ENCODE measurements at regions not wholly inside any gene's neighbourhood (a gene's known extent, or its start where the extent isn't known, plus 50 kb on each side); places are given as distances from the start of the nearest gene placed in this dataset.
A peak's percentile ranks its signal among the peaks of the same experiment; 100 is the strongest.

- Histone ChIP-seq H3K27me3 (ENCODE audit: control insufficient read depth, insufficient read depth) (no peaks in the 10 kb centered on the region), H3K9me3 (ENCODE audit: control insufficient read depth, low read length) (no peaks in the 10 kb centered on the region), H3K27ac (ENCODE audit: low read length) (no peak overlapping the region), H3K4me1 (ENCODE audit: control insufficient read depth, insufficient read depth, low read length) (no peaks in the 10 kb centered on the region), H3K4me3 (ENCODE audit: low read length) (no peak overlapping the region)
- DNase-seq (no peak), ATAC-seq (peak in 1 of 2 donors; percentile 44)
- WGBS = 40% methylated on average over 5 of the region's 5 CpGs
- intact Hi-C loops (cut with DNase I) = no loop called here
These were observed 392.9 kb downstream of the GJA1 start for GRCh38 chr6:121828146-121828886.

- Histone ChIP-seq H3K4me3 (ENCODE audit: low read length) (no peak overlapping the region), H3K9me3 (ENCODE audit: control insufficient read depth, low read length) (no peaks in the 10 kb centered on the region), H3K4me1 (ENCODE audit: control insufficient read depth, insufficient read depth, low read length) (no peaks in the 10 kb centered on the region), H3K27me3 (ENCODE audit: control insufficient read depth, insufficient read depth) (no peaks in the 10 kb centered on the region), H3K27ac (ENCODE audit: low read length) (no peak overlapping the region)
- 24% methylated on average over 1 of the region's 1 CpG for WGBS
- intact Hi-C loops (cut with DNase I) = no loop called here
- DNase-seq = peak in 1 of 3 donors; percentile 36
- ATAC-seq = no peak
These were observed 395.3 kb downstream of the GJA1 start for GRCh38 chr6:121830736-121831135.

- H3K27ac ChIP-seq (ENCODE audit: low read length) = no peak overlapping the region
- 69% methylated on average over 2 of the region's 2 CpGs for WGBS
- H3K9me3 ChIP-seq (ENCODE audit: control insufficient read depth, low read length) = no peaks in the 10 kb centered on the region
- H3K27me3 ChIP-seq (ENCODE audit: control insufficient read depth, insufficient read depth) = no peaks in the 10 kb centered on the region
- DNase-seq (no peak), ATAC-seq (no peak)
- H3K4me3 ChIP-seq (ENCODE audit: low read length) = no peak overlapping the region
- H3K4me1 ChIP-seq (ENCODE audit: control insufficient read depth, insufficient read depth, low read length) = no peaks in the 10 kb centered on the region
- intact Hi-C loops (cut with DNase I) = no loop called here
These were observed 400.2 kb downstream of the GJA1 start for GRCh38 chr6:121835662-121836061.

- no peaks in the 10 kb centered on the region for H3K27me3 ChIP-seq (ENCODE audit: control insufficient read depth, insufficient read depth)
- ATAC-seq (no peak), DNase-seq (no peak)
- 87% methylated on average over 4 of the region's 4 CpGs for WGBS
- H3K4me3 ChIP-seq (ENCODE audit: low read length) = no peak overlapping the region
- H3K4me1 ChIP-seq (ENCODE audit: control insufficient read depth, insufficient read depth, low read length) = no peaks in the 10 kb centered on the region
- H3K9me3 ChIP-seq (ENCODE audit: control insufficient read depth, low read length) = no peaks in the 10 kb centered on the region
- H3K27ac ChIP-seq (ENCODE audit: low read length) = no peak overlapping the region
- intact Hi-C loops (cut with DNase I) = no loop called here
These were observed 402.2 kb downstream of the GJA1 start for GRCh38 chr6:121837545-121838229.

- intact Hi-C loops (cut with DNase I) = no loop called here
- Histone ChIP-seq H3K4me1 (ENCODE audit: control insufficient read depth, insufficient read depth, low read length) (no peaks in the 10 kb centered on the region), H3K4me3 (ENCODE audit: low read length) (no peak overlapping the region), H3K27ac (ENCODE audit: low read length) (no peak overlapping the region), H3K9me3 (ENCODE audit: control insufficient read depth, low read length) (no peaks in the 10 kb centered on the region), H3K27me3 (ENCODE audit: control insufficient read depth, insufficient read depth) (no peaks in the 10 kb centered on the region)
- ATAC-seq = peak; percentile 73 to 91
- 64% methylated on average over 3 of the region's 3 CpGs for WGBS
- peak; percentile 20 to 50 (median 47) for DNase-seq
These were observed 403.4 kb downstream of the GJA1 start for GRCh38 chr6:121838842-121839241.

GRCh38 chr6:121839896-121840295, 404.4 kb downstream of the GJA1 start:
- Histone ChIP-seq H3K27ac (ENCODE audit: low read length) (no peak overlapping the region), H3K27me3 (ENCODE audit: control insufficient read depth, insufficient read depth) (no peaks in the 10 kb centered on the region), H3K9me3 (ENCODE audit: control insufficient read depth, low read length) (no peaks in the 10 kb centered on the region), H3K4me1 (ENCODE audit: control insufficient read depth, insufficient read depth, low read length) (no peaks in the 10 kb centered on the region), H3K4me3 (ENCODE audit: low read length) (no peak overlapping the region)
- intact Hi-C loops (cut with DNase I) = loop anchor here in 1 of 4 donors (10.0 kb wide), 1 partner anchor 405 kb away; the partner anchor contains the start of gene GJA1
- DNase-seq (no peak), ATAC-seq (no peak)
- WGBS = 61% methylated on average over 1 of the region's 1 CpG

GRCh38 chr6:121844898-121845297, 409.5 kb downstream of the GJA1 start:
- Histone ChIP-seq H3K4me3 (ENCODE audit: low read length) (no peak overlapping the region), H3K4me1 (ENCODE audit: control insufficient read depth, insufficient read depth, low read length) (peaks cover 2% of the 10 kb centered on the region), H3K27me3 (ENCODE audit: control insufficient read depth, insufficient read depth) (no peaks in the 10 kb centered on the region), H3K9me3 (ENCODE audit: control insufficient read depth, low read length) (no peaks in the 10 kb centered on the region), H3K27ac (ENCODE audit: low read length) (no peak overlapping the region)
- ATAC-seq = no peak
- 62% methylated on average over 3 of the region's 3 CpGs for WGBS
- DNase-seq = no peak
- intact Hi-C loops (cut with DNase I) = loop anchor here in 3 of 4 donors (5.0 to 10.0 kb wide), 2 partner anchors 408 to 410 kb away; partner anchors contain the start of gene GJA1 (in 3 of the 3)

GRCh38 chr6:121847806-121848522, 412.5 kb downstream of the GJA1 start:
- 70% methylated on average over 4 of the region's 4 CpGs for WGBS
- Histone ChIP-seq H3K27me3 (ENCODE audit: control insufficient read depth, insufficient read depth) (no peaks in the 10 kb centered on the region), H3K27ac (ENCODE audit: low read length) (no peak overlapping the region), H3K4me3 (ENCODE audit: low read length) (no peak overlapping the region), H3K4me1 (ENCODE audit: control insufficient read depth, insufficient read depth, low read length) (peaks cover 4% of the 10 kb centered on the region), H3K9me3 (ENCODE audit: control insufficient read depth, low read length) (no peaks in the 10 kb centered on the region)
- ATAC-seq (no peak), DNase-seq (peak in 1 of 3 donors; percentile 39)
- intact Hi-C loops (cut with DNase I) = loop anchor here (2.0 to 10.0 kb wide), 3 partner anchors 411 to 415 kb away; partner anchors contain the start of gene GJA1 (in 3 of the 4)

GRCh38 chr6:121848523-121849255, 413.2 kb downstream of the GJA1 start:
- Histone ChIP-seq H3K4me3 (ENCODE audit: low read length) (no peak overlapping the region), H3K4me1 (ENCODE audit: control insufficient read depth, insufficient read depth, low read length) (peaks cover 4% of the 10 kb centered on the region), H3K27me3 (ENCODE audit: control insufficient read depth, insufficient read depth) (no peaks in the 10 kb centered on the region), H3K27ac (ENCODE audit: low read length) (no peak overlapping the region), H3K9me3 (ENCODE audit: control insufficient read depth, low read length) (no peaks in the 10 kb centered on the region)
- DNase-seq = no peak
- ATAC-seq = no peak
- WGBS = 82% methylated on average over 6 of the region's 6 CpGs
- intact Hi-C loops (cut with DNase I) = loop anchor here (2.0 to 10.0 kb wide), 3 partner anchors 411 to 416 kb away; partner anchors contain the start of gene GJA1 (in 3 of the 4)

- DNase-seq = peak in 1 of 3 donors; percentile 47
- H3K9me3 ChIP-seq (ENCODE audit: control insufficient read depth, low read length) = no peaks in the 10 kb centered on the region
- H3K27ac ChIP-seq (ENCODE audit: low read length) = no peak overlapping the region
- ATAC-seq = peak; percentile 90 to 94
- 39% methylated on average over 5 of the region's 5 CpGs for WGBS
- intact Hi-C loops (cut with DNase I) = loop anchor here (2.0 to 10.0 kb wide), 3 partner anchors 412 to 417 kb away; partner anchors contain the start of gene GJA1 (in 3 of the 4)
- peaks cover 5% of the 10 kb centered on the region for H3K4me1 ChIP-seq (ENCODE audit: control insufficient read depth, insufficient read depth, low read length)
- H3K4me3 ChIP-seq (ENCODE audit: low read length) = no peak overlapping the region
- no peaks in the 10 kb centered on the region for H3K27me3 ChIP-seq (ENCODE audit: control insufficient read depth, insufficient read depth)
These were observed 414.0 kb downstream of the GJA1 start for GRCh38 chr6:121849477-121849876.

All from right cardiac atrium (tissue), 5 donors.